Retinal pigment epithelial cell (primary cell): ENCODE measurements at regions not wholly inside any gene's neighbourhood (a gene's known extent, or its start where the extent isn't known, plus 50 kb on each side); places are given as distances from the start of the nearest gene placed in this dataset.
A peak's percentile ranks its signal among the peaks of the same experiment; 100 is the strongest.

ENCODE experiments used
- DNase-seq: peaks from one replicate; pipeline ENCODE4 v3.0.0-alpha.2; 2010; ENCODE audit warnings: low read depth
- H3K4me3 ChIP-seq: 2 replicates; pipeline ENCODE4 v1.5.1; 2011; ENCODE audit warnings: mild to moderate bottlenecking, low read length, control low read depth, moderate library complexity
- CTCF ChIP-seq: conservative IDR thresholded peaks from 2 replicates; pipeline ENCODE4 v1.5.1; 2011; ENCODE audit warnings: low read depth, low read length, control low read depth, inconsistent platforms

- no peak for DNase-seq
- TF ChIP-seq CTCF, result no peak
- no peak overlapping the region for H3K4me3 ChIP-seq
Measured at GRCh38 chr12:46084666-46085631, 94.6 kb upstream of the SCAF11 start.

GRCh38 chr12:46082490-46083200 lies 92.3 kb upstream of the SCAF11 start:
- no peak for DNase-seq
- no peak overlapping the region for H3K4me3 ChIP-seq
- TF ChIP-seq CTCF, result no peak

GRCh38 chr12:46073321-46073720 lies 82.9 kb upstream of the SCAF11 start:
- no peak overlapping the region for H3K4me3 ChIP-seq
- TF ChIP-seq CTCF, result no peak
- DNase-seq, result no peak

GRCh38 chr12:46071769-46072624 lies 81.6 kb upstream of the SCAF11 start:
- no peak overlapping the region for H3K4me3 ChIP-seq
- peak; percentile 100 for TF ChIP-seq CTCF
- peak; percentile 13 for DNase-seq

GRCh38 chr12:46071335-46071734 lies 81.0 kb upstream of the SCAF11 start:
- no peak for TF ChIP-seq CTCF
- DNase-seq, result no peak
- H3K4me3 ChIP-seq, result no peak overlapping the region

GRCh38 chr12:46067094-46067493 lies 76.7 kb upstream of the SCAF11 start:
- DNase-seq, result no peak
- no peak overlapping the region for H3K4me3 ChIP-seq
- no peak for TF ChIP-seq CTCF
